ENCODE measurements at regions not wholly inside any gene's neighbourhood (a gene's known extent, or its start where the extent isn't known, plus 50 kb on each side); places are given as distances from the start of the nearest gene placed in this dataset.

GRCh38 chr18:67633939-67634338 is 117.4 kb upstream of the DSEL start:
- intact Hi-C loops (cut with DNase I; ENCODE audit: low total_unique reads) (no loop called here), in situ Hi-C loops (cut with MboI; ENCODE audit: low pct_ligation_motif_present in 1 of 4, low pct_unique_long_range_greater_than_20kb in 1 of 4, low sequenced_read_pairs in 3 of 4) (no loop called here)
- H3K27ac ChIP-seq = no peak overlapping the region
- H3K36me3 ChIP-seq = no peaks in the 10 kb centered on the region
- H3K27me3 ChIP-seq = no peaks in the 10 kb centered on the region
- H3K4me3 ChIP-seq = no peak overlapping the region
- no peak for DNase-seq
- 78 to 83% methylated on average over 6 of the region's 6 CpGs for whole genome bisulfite sequencing, 2 donors (ENCODE audit: low coverage in 1 of 2)
- H3K9me3 ChIP-seq = no peaks in the 10 kb centered on the region
- no peaks in the 10 kb centered on the region for H3K4me1 ChIP-seq
- TF ChIP-seq POLR2AphosphoS5 (IDR thresholded peaks at IDR 0.05) (no peak), POLR2A (IDR thresholded peaks at IDR 0.05) (no peak), CTCF (IDR thresholded peaks at IDR 0.05) (no peak), EP300 (IDR thresholded peaks at IDR 0.05; ENCODE audit: low read depth) (no peak)

- Histone ChIP-seq H3K4me1 (no peaks in the 10 kb centered on the region), H3K9me3 (no peaks in the 10 kb centered on the region), H3K4me3 (no peak overlapping the region), H3K36me3 (no peaks in the 10 kb centered on the region), H3K27me3 (no peaks in the 10 kb centered on the region), H3K27ac (no peak overlapping the region)
- intact Hi-C loops (cut with DNase I; ENCODE audit: low total_unique reads) (no loop called here), in situ Hi-C loops (cut with MboI; ENCODE audit: low pct_ligation_motif_present in 1 of 4, low pct_unique_long_range_greater_than_20kb in 1 of 4, low sequenced_read_pairs in 3 of 4) (no loop called here)
- TF ChIP-seq POLR2A (IDR thresholded peaks at IDR 0.05) (no peak), CTCF (IDR thresholded peaks at IDR 0.05) (no peak), POLR2AphosphoS5 (IDR thresholded peaks at IDR 0.05) (no peak), EP300 (IDR thresholded peaks at IDR 0.05; ENCODE audit: low read depth) (no peak)
- WGBS, 2 donors (ENCODE audit: low coverage in 1 of 2) = 71 to 98% methylated on average over 1 of the region's 1 CpG
- no peak for DNase-seq
Measured at GRCh38 chr18:67621906-67622305, 105.4 kb upstream of the DSEL start.

GRCh38 chr18:67621049-67621713 is 104.7 kb upstream of the DSEL start:
- 33 to 51% methylated on average over 1 to 2 of the region's 2 CpGs for WGBS, 2 donors (ENCODE audit: low coverage in 1 of 2)
- no peak for DNase-seq
- no peaks in the 10 kb centered on the region for H3K36me3 ChIP-seq
- no peaks in the 10 kb centered on the region for H3K9me3 ChIP-seq
- in situ Hi-C loops (cut with MboI; ENCODE audit: low pct_ligation_motif_present in 1 of 4, low pct_unique_long_range_greater_than_20kb in 1 of 4, low sequenced_read_pairs in 3 of 4) (no loop called here), intact Hi-C loops (cut with DNase I; ENCODE audit: low total_unique reads) (no loop called here)
- no peak overlapping the region for H3K27ac ChIP-seq
- no peaks in the 10 kb centered on the region for H3K4me1 ChIP-seq
- H3K4me3 ChIP-seq = no peak overlapping the region
- TF ChIP-seq EP300 (IDR thresholded peaks at IDR 0.05; ENCODE audit: low read depth) = no peak
- TF ChIP-seq POLR2AphosphoS5 (IDR thresholded peaks at IDR 0.05) = no peak
- no peak for TF ChIP-seq POLR2A (IDR thresholded peaks at IDR 0.05)
- TF ChIP-seq CTCF (IDR thresholded peaks at IDR 0.05) = no peak
- no peaks in the 10 kb centered on the region for H3K27me3 ChIP-seq

- no peaks in the 10 kb centered on the region for H3K36me3 ChIP-seq
- no peak for DNase-seq
- WGBS, 2 donors (ENCODE audit: low coverage in 1 of 2) = 60 to 70% methylated on average over 4 of the region's 4 CpGs
- H3K4me3 ChIP-seq = no peak overlapping the region
- no peak overlapping the region for H3K27ac ChIP-seq
- no peaks in the 10 kb centered on the region for H3K27me3 ChIP-seq
- H3K4me1 ChIP-seq = no peaks in the 10 kb centered on the region
- no peaks in the 10 kb centered on the region for H3K9me3 ChIP-seq
- intact Hi-C loops (cut with DNase I; ENCODE audit: low total_unique reads) (no loop called here), in situ Hi-C loops (cut with MboI; ENCODE audit: low pct_ligation_motif_present in 1 of 4, low pct_unique_long_range_greater_than_20kb in 1 of 4, low sequenced_read_pairs in 3 of 4) (no loop called here)
- TF ChIP-seq POLR2A (IDR thresholded peaks at IDR 0.05) = no peak
- no peak for TF ChIP-seq EP300 (IDR thresholded peaks at IDR 0.05; ENCODE audit: low read depth)
- TF ChIP-seq CTCF (IDR thresholded peaks at IDR 0.05) = no peak
- TF ChIP-seq POLR2AphosphoS5 (IDR thresholded peaks at IDR 0.05) = no peak
Measured at GRCh38 chr18:67618061-67618460, 101.5 kb upstream of the DSEL start.
